HTR-8/SVneo (cell line): ENCODE measurements at regions not wholly inside any gene's neighbourhood (a gene's known extent, or its start where the extent isn't known, plus 50 kb on each side); places are given as distances from the start of the nearest gene placed in this dataset.
"Not testable (repeated sequence)": the region's sequence is repeated elsewhere in the genome, so short reads cannot be mapped to it uniquely, and the experiment has no call there.

Experiments
- DNase-seq: peaks from one replicate; pipeline ENCODE4 v3.0.0; 2011; ENCODE audit warnings: low spot score, mixed read lengths; ENCODE audit not compliant: insufficient read length
- FAIRE-seq: peaks from 2 replicates; lab custom pipeline; 2011; peaks lifted over from hg19 to GRCh38; lab: Jason Lieb, UNC

- FAIRE-seq = no peak
- DNase-seq = no peak
These were observed 383.2 kb downstream of the TCERG1L start for GRCh38 chr10:130928306-130928705.

- no peak for FAIRE-seq
- no peak for DNase-seq
These were observed 381.8 kb downstream of the TCERG1L start for GRCh38 chr10:130929422-130930325.

- FAIRE-seq = no peak
- DNase-seq = no peak
These were observed 380.7 kb downstream of the TCERG1L start for GRCh38 chr10:130930821-130931220.

- no peak for FAIRE-seq
- no peak for DNase-seq
These were observed 380.3 kb downstream of the TCERG1L start for GRCh38 chr10:130931256-130931655.

GRCh38 chr10:130932326-130933007 is 379.1 kb downstream of the TCERG1L start:
- FAIRE-seq = no peak

GRCh38 chr10:130933008-130933390 is 378.5 kb downstream of the TCERG1L start:
- no peak for FAIRE-seq
- no peak for DNase-seq

More at GRCh38 chr10:130932326-130933007, 379.1 kb downstream of the TCERG1L start:
- no peak for DNase-seq

- DNase-seq = no peak
- no peak for FAIRE-seq
These were observed 377.0 kb downstream of the TCERG1L start for GRCh38 chr10:130934293-130935127.

GRCh38 chr10:130935128-130935439 is 376.4 kb downstream of the TCERG1L start:
- FAIRE-seq (no peak), DNase-seq (no peak)

GRCh38 chr10:130935897-130936550 is 375.5 kb downstream of the TCERG1L start:
- FAIRE-seq = no peak
- no peak for DNase-seq

GRCh38 chr10:130936851-130937250 is 374.7 kb downstream of the TCERG1L start:
- FAIRE-seq (no peak), DNase-seq (no peak)

- no peak for DNase-seq
- FAIRE-seq = no peak
These were observed 373.5 kb downstream of the TCERG1L start for GRCh38 chr10:130938051-130938450.

GRCh38 chr10:130938891-130939290 is 372.6 kb downstream of the TCERG1L start:
- not testable (repeated sequence) for FAIRE-seq, DNase-seq

- no peak for DNase-seq
- no peak for FAIRE-seq
These were observed 369.6 kb downstream of the TCERG1L start for GRCh38 chr10:130941886-130942285.

- DNase-seq (no peak), FAIRE-seq (no peak)
These were observed 359.4 kb downstream of the TCERG1L start for GRCh38 chr10:130952086-130952485.

- no peak for DNase-seq
- FAIRE-seq = no peak
These were observed 357.1 kb downstream of the TCERG1L start for GRCh38 chr10:130954326-130954905.

GRCh38 chr10:130956251-130956650 is 355.3 kb downstream of the TCERG1L start:
- no peak for DNase-seq
- no peak for FAIRE-seq

GRCh38 chr10:130957423-130957822 is 354.1 kb downstream of the TCERG1L start:
- FAIRE-seq = no peak
- no peak for DNase-seq

GRCh38 chr10:130958003-130958402 is 353.5 kb downstream of the TCERG1L start:
- DNase-seq (no peak), FAIRE-seq (no peak)

GRCh38 chr10:130958981-130959751 is 352.4 kb downstream of the TCERG1L start:
- FAIRE-seq = no peak
- no peak for DNase-seq
